ENCODE measurements at regions not wholly inside any gene's neighbourhood (a gene's known extent, or its start where the extent isn't known, plus 50 kb on each side); places are given as distances from the start of the nearest gene placed in this dataset.

DNA sequence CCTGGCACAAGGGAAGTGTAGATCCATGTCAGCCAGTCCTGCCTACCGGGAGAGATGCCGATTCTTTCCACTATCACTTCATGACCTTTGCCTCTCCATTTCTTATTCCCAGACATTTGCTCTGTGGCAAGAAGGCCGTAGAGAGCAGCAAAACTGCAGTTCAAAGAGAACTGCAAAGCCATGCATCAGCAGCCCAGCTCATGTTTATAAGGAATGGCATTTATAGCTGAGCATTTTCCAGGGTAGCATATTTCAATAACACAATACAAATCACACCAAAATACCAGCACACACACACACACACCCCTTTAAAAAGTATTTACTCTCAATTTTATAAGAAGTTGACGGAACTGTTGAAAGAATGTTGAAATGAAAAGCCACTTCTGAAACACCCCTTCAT, 126.7 kb upstream of the EGFLAM start:
- Histone ChIP-seq H3K36me3 (replicated peaks in 1 of 2; ENCODE audit: control insufficient read depth in 1 of 2, insufficient read depth in 2 of 2, low read length in 2 of 2) (no peaks in the 10 kb centered on the region), H3K4me1 (ENCODE audit: control insufficient read depth in 1 of 2, insufficient read depth in 2 of 2, low read length in 2 of 2) (no peaks in the 10 kb centered on the region), H3K4me2 (replicated peaks; ENCODE audit: extremely low read depth, low read length, poor library complexity, severe bottlenecking) (no peak overlapping the region), H3K9ac (ENCODE audit: insufficient read depth, low read length, poor library complexity, severe bottlenecking) (no peak overlapping the region), H3K9me3 (replicated peaks in 1 of 2; ENCODE audit: control insufficient read depth in 1 of 2, insufficient read depth in 1 of 2, low read length in 2 of 2) (no peaks in the 10 kb centered on the region), H3K27me3 (ENCODE audit: control insufficient read depth in 2 of 2, insufficient read depth in 2 of 2, low read length in 2 of 2) (no peaks in the 10 kb centered on the region), H4K20me1 (ENCODE audit: insufficient read depth, low read length) (no peaks in the 10 kb centered on the region), H3K4me3 (replicated peaks in 1 of 3; ENCODE audit: low read depth in 2 of 3, low read length in 3 of 3) (no peak overlapping the region), H2AFZ (ENCODE audit: insufficient read depth, low read depth, low read length, poor library complexity, severe bottlenecking) (no peak overlapping the region), H3K27ac (ENCODE audit: low read depth in 1 of 2, low read length in 2 of 2) (no peak overlapping the region), H3K79me2 (ENCODE audit: insufficient read depth, low read length) (no peaks in the 10 kb centered on the region)
- intact Hi-C loops (cut with micrococcal nuclease): no loop called here
- Mint-ChIP-seq H3K9me3 (peaks cover 0 to 7% (median 3%) of the 10 kb centered on the region in 7 donors), H3K4me1 (no peaks in the 10 kb centered on the region), H3K4me3 (no peak overlapping the region), H3K27me3 (ENCODE audit: low read depth in 3 of 3) (peaks cover 0 to 2% (median 0%) of the 10 kb centered on the region in 3 donors), H3K36me3 (no peaks in the 10 kb centered on the region), H3K27ac (no peak overlapping the region)
- WGBS (ENCODE audit: insufficient coverage): 80% methylated on average over 1 of the region's 4 CpGs
- TF ChIP-seq, protein P1, sequence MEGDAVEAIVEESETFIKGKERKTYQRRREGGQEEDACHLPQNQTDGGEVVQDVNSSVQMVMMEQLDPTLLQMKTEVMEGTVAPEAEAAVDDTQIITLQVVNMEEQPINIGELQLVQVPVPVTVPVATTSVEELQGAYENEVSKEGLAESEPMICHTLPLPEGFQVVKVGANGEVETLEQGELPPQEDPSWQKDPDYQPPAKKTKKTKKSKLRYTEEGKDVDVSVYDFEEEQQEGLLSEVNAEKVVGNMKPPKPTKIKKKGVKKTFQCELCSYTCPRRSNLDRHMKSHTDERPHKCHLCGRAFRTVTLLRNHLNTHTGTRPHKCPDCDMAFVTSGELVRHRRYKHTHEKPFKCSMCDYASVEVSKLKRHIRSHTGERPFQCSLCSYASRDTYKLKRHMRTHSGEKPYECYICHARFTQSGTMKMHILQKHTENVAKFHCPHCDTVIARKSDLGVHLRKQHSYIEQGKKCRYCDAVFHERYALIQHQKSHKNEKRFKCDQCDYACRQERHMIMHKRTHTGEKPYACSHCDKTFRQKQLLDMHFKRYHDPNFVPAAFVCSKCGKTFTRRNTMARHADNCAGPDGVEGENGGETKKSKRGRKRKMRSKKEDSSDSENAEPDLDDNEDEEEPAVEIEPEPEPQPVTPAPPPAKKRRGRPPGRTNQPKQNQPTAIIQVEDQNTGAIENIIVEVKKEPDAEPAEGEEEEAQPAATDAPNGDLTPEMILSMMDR (IDR thresholded peaks at IDR 0.05): no peak
- DNase-seq: no peak

DNA sequence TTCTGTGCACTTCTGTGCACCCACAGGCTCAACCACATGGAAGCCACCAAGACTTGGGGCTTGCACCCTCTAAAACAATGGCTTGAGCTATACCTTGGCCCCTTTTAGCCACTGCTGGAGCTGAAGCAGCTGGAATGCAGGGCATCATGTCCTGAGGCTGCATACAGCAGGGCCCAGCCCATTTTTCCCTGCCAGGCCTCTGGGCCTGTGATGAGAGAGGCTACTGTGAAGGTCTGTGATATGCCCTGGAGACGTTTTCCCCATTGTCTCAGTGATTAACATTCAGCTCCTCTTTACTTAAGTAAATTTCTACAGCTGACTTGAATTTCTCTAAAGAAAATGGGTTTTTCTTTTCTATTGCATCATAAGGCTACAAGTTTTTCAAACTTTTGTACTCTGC, 134.0 kb upstream of the EGFLAM start:
- no peak overlapping the region for H3K27ac ChIP-seq (ENCODE audit: low read depth in 1 of 2, low read length in 2 of 2)
- no peak overlapping the region for H3K4me3 ChIP-seq (replicated peaks in 1 of 3; ENCODE audit: low read depth in 2 of 3, low read length in 3 of 3)
- H3K9me3 Mint-ChIP-seq: peaks cover 0 to 7% (median 0%) of the 10 kb centered on the region in 7 donors
- H3K4me1 Mint-ChIP-seq: no peaks in the 10 kb centered on the region
- no peaks in the 10 kb centered on the region for H3K36me3 Mint-ChIP-seq
- H3K36me3 ChIP-seq (replicated peaks in 1 of 2; ENCODE audit: control insufficient read depth in 1 of 2, insufficient read depth in 2 of 2, low read length in 2 of 2): no peaks in the 10 kb centered on the region
- TF ChIP-seq, protein P1 (IDR thresholded peaks at IDR 0.05): no peak
- H3K9ac ChIP-seq (ENCODE audit: insufficient read depth, low read length, poor library complexity, severe bottlenecking): no peak overlapping the region
- no peaks in the 10 kb centered on the region for H3K9me3 ChIP-seq (replicated peaks in 1 of 2; ENCODE audit: control insufficient read depth in 1 of 2, insufficient read depth in 1 of 2, low read length in 2 of 2)
- H3K4me2 ChIP-seq (replicated peaks; ENCODE audit: extremely low read depth, low read length, poor library complexity, severe bottlenecking): no peak overlapping the region
- H3K27ac Mint-ChIP-seq: no peak overlapping the region
- no peak overlapping the region for H3K4me3 Mint-ChIP-seq
- no peak overlapping the region for H2AFZ ChIP-seq (ENCODE audit: insufficient read depth, low read depth, low read length, poor library complexity, severe bottlenecking)
- H3K27me3 Mint-ChIP-seq (ENCODE audit: low read depth in 3 of 3): peaks cover 0 to 3% (median 3%) of the 10 kb centered on the region in 3 donors
- H3K4me1 ChIP-seq (ENCODE audit: control insufficient read depth in 1 of 2, insufficient read depth in 2 of 2, low read length in 2 of 2): no peaks in the 10 kb centered on the region
- no CpG with 5 or more reads among the region's 1 CpG for WGBS (ENCODE audit: insufficient coverage)
- no peak for DNase-seq
- H4K20me1 ChIP-seq (ENCODE audit: insufficient read depth, low read length): no peaks in the 10 kb centered on the region
- H3K79me2 ChIP-seq (ENCODE audit: insufficient read depth, low read length): no peaks in the 10 kb centered on the region
- intact Hi-C loops (cut with micrococcal nuclease): no loop called here
- H3K27me3 ChIP-seq (ENCODE audit: control insufficient read depth in 2 of 2, insufficient read depth in 2 of 2, low read length in 2 of 2): no peaks in the 10 kb centered on the region

Data from CD14-positive monocyte (primary cell).